WERI-Rb-1 (cell line): ENCODE measurements at regions not wholly inside any gene's neighbourhood (a gene's known extent, or its start where the extent isn't known, plus 50 kb on each side); places are given as distances from the start of the nearest gene placed in this dataset.

Experiments used
- DNase-seq: peaks from one replicate; pipeline ENCODE4 v3.0.0-alpha.2; 2020
- H3K27ac ChIP-seq: fragments of 250-450 bp; sonication (Bioruptor Pico); 2 replicates; pipeline ENCODE4 v1.5.1; 2020; ENCODE audit warnings: mild to moderate bottlenecking, moderate library complexity
- H3K27me3 ChIP-seq: fragments of 250-450 bp; sonication (Bioruptor Pico); 2 replicates; pipeline ENCODE4 v1.5.1; 2021; ENCODE audit warnings: mild to moderate bottlenecking, low read depth, moderate library complexity; ENCODE audit not compliant: insufficient read depth, severe bottlenecking
- H3K36me3 ChIP-seq: fragments of 250-450 bp; sonication (Bioruptor Pico); 2 replicates; pipeline ENCODE4 v1.5.1; 2020; ENCODE audit warnings: mild to moderate bottlenecking, moderate library complexity
- H3K4me3 ChIP-seq: 2 replicates; pipeline ENCODE4 v1.5.1; 2011; ENCODE audit warnings: low read depth, mild to moderate bottlenecking, control low read depth, low read length
- H3K9me3 ChIP-seq: fragments of 250-450 bp; sonication (Bioruptor Pico); 2 replicates; pipeline ENCODE4 v1.5.1; 2021; ENCODE audit warnings: mild to moderate bottlenecking, moderate library complexity; ENCODE audit not compliant: severe bottlenecking
- CTCF ChIP-seq: IDR thresholded peaks from 2 replicates; pipeline ENCODE4 v1.5.1; 2011; ENCODE audit warnings: low read depth, mild to moderate bottlenecking, control low read depth, inconsistent platforms, low read length

DNA sequence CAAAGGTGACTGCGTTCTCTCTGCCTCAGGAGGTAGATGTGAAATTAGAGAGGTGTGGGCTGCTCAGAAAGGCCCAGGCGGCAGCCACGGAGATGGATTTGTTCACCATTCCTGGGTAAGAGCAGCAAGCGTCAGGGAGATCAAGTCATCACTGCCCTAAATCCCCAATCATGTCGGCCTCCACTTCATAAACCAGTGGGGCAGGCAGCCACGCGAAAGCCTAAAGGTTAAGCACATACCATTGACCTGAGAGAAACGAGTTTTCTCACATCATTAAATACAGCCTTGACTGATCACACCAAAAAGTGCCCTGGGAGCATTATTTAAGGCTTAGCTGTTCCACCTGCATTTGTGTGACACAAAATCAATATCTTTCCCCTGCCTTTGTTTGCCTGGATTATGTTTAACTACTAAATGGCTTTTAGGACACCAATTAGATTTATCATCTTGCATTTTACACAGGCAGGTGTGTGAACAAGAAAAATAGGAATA lies 50.7 kb upstream of the FOXB1 start:
- DNase-seq, result peak; percentile 57
- H3K9me3 ChIP-seq, result no peaks in the 10 kb centered on the region
- no peak for TF ChIP-seq CTCF
- H3K27ac ChIP-seq, result no peak overlapping the region
- H3K36me3 ChIP-seq, result no peaks in the 10 kb centered on the region
- H3K27me3 ChIP-seq, result no peaks in the 10 kb centered on the region
- peak overlapping the region; percentile 25; the same call in 1 of the 2 replicates for H3K4me3 ChIP-seq

DNA sequence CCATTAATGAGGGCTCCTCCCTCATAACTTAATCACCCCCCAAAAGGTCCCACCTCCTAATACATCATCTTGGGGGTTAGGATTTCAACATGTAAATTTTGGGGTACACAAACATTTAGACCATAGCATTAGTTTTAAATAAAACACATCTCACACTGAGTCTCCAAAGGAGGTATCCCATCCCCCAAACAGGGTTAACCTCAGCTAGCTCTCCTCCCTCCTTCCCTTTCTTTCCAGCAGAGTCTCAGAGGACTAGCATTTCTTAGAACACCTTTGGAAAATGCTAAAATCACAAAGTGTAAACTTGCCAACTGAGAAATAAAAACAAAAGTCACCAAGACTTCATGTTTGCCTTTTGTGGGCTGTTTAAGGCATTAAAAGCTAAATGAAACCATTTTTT lies 51.2 kb upstream of the FOXB1 start:
- H3K9me3 ChIP-seq, result no peaks in the 10 kb centered on the region
- H3K27ac ChIP-seq, result no peak overlapping the region
- no peaks in the 10 kb centered on the region for H3K27me3 ChIP-seq
- H3K36me3 ChIP-seq, result no peaks in the 10 kb centered on the region
- peak overlapping the region; percentile 25; the same call in 1 of the 2 replicates for H3K4me3 ChIP-seq
- no peak for DNase-seq
- no peak for TF ChIP-seq CTCF

GRCh38 chr15:59950603-59951388 lies 53.3 kb upstream of the FOXB1 start:
- H3K36me3 ChIP-seq, result no peaks in the 10 kb centered on the region
- no peak for TF ChIP-seq CTCF
- no peak overlapping the region for H3K4me3 ChIP-seq
- H3K27ac ChIP-seq, result no peak overlapping the region
- no peak for DNase-seq
- no peaks in the 10 kb centered on the region for H3K9me3 ChIP-seq
- no peaks in the 10 kb centered on the region for H3K27me3 ChIP-seq

- H3K27ac ChIP-seq, result no peak overlapping the region
- no peaks in the 10 kb centered on the region for H3K36me3 ChIP-seq
- TF ChIP-seq CTCF, result no peak
- no peak overlapping the region for H3K4me3 ChIP-seq
- H3K9me3 ChIP-seq, result no peaks in the 10 kb centered on the region
- H3K27me3 ChIP-seq, result no peaks in the 10 kb centered on the region
- DNase-seq, result no peak
Observed at GRCh38 chr15:59948924-59949613, 55.0 kb upstream of the FOXB1 start.

DNA sequence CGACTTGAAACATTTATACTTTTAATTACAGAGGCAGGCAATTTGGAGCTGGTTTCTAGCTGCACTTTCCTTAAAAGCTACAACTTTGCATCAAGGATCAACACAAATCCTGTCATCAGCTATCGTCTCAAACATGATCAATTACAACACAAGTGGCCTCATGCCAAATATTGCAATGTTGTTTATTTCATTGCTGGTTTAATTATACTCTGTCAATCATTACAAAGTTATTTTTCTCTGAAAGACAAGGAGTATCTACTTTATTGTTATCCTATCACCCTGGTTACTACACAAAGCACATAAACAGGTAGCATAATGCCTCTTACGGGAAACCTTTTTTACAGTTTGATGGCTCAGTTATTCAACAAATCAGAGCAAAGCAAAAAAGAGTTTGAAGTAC lies 58.0 kb upstream of the FOXB1 start:
- no peak for TF ChIP-seq CTCF
- H3K4me3 ChIP-seq, result no peak overlapping the region
- H3K27ac ChIP-seq, result no peak overlapping the region
- H3K9me3 ChIP-seq, result no peaks in the 10 kb centered on the region
- no peaks in the 10 kb centered on the region for H3K27me3 ChIP-seq
- no peak for DNase-seq
- H3K36me3 ChIP-seq, result no peaks in the 10 kb centered on the region
